ENCODE measurements at regions not wholly inside any gene's neighbourhood (a gene's known extent, or its start where the extent isn't known, plus 50 kb on each side); places are given as distances from the start of the nearest gene placed in this dataset.

DNA sequence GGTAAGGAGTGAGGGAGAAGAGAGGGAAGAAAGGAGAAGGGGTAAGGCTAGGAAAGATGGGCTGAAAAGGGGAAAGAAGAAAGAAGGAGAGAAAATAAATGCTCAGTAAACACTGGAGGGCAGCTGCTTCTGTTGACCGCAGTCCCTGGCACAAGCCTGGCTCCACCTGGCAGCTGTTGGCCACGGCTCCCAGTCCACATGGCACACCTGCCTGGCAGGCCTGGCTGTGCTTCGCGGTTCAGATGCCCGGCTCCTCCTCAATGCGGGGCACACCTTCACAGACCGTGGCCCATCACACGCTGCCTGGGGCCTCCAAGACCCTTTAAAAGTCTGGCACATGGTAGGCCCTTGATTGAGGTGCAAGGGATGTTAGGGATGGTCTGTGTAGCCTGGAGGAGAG, 516.8 kb upstream of the PROK2 start:
- ChIA-PET POLR2A (ENCODE audit: unreplicated experiment) (no interaction called here), CTCF (no interaction called here)
- intact Hi-C loops (cut with micrococcal nuclease; ENCODE audit: unreplicated experiment) = no loop called here

GRCh38 chr3:72300621-72301020, 515.7 kb upstream of the PROK2 start:
- TF ChIP-seq EZH2 (IDR thresholded peaks at IDR 0.05; ENCODE audit: low read depth) = no peak
- TF ChIP-seq, protein P1, sequence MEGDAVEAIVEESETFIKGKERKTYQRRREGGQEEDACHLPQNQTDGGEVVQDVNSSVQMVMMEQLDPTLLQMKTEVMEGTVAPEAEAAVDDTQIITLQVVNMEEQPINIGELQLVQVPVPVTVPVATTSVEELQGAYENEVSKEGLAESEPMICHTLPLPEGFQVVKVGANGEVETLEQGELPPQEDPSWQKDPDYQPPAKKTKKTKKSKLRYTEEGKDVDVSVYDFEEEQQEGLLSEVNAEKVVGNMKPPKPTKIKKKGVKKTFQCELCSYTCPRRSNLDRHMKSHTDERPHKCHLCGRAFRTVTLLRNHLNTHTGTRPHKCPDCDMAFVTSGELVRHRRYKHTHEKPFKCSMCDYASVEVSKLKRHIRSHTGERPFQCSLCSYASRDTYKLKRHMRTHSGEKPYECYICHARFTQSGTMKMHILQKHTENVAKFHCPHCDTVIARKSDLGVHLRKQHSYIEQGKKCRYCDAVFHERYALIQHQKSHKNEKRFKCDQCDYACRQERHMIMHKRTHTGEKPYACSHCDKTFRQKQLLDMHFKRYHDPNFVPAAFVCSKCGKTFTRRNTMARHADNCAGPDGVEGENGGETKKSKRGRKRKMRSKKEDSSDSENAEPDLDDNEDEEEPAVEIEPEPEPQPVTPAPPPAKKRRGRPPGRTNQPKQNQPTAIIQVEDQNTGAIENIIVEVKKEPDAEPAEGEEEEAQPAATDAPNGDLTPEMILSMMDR (conservative IDR thresholded peaks at IDR 0.05) = no peak
- Histone ChIP-seq H3K36me3 (ENCODE audit: low read depth) (no peaks in the 10 kb centered on the region), H3K4me2 (no peak overlapping the region), H4K20me1 (ENCODE audit: insufficient read depth) (no peaks in the 10 kb centered on the region), H3K9me2 (ENCODE audit: insufficient read depth) (no peaks in the 10 kb centered on the region), H3K27me3 (ENCODE audit: insufficient read depth, low read depth) (no peaks in the 10 kb centered on the region), H3K9me3 (ENCODE audit: insufficient read depth, low read depth) (no peaks in the 10 kb centered on the region), H3K4me1 (replicated peaks; ENCODE audit: insufficient read depth) (no peaks in the 10 kb centered on the region), H3K27ac (no peak overlapping the region), H3K79me2 (ENCODE audit: low read depth) (no peaks in the 10 kb centered on the region), H2AFZ (no peak overlapping the region), H3F3A (ENCODE audit: insufficient read depth, low read depth) (no peaks in the 10 kb centered on the region), H3K4me3 (no peak overlapping the region)
- intact Hi-C loops (cut with micrococcal nuclease; ENCODE audit: unreplicated experiment) = no loop called here
- DNase-seq = no peak
- BruUV-seq (replicated peaks) = no TSS peak
- CTCF ChIA-PET = no interaction called here
- POLR2A ChIA-PET (ENCODE audit: unreplicated experiment) = interaction anchor here (0.7 kb wide), 1 partner anchor 758 kb away, joined by 8 read pairs; no protein-coding TSS in a partner anchor

More for the DNA sequence above, 516.8 kb upstream of the PROK2 start:
- BruUV-seq (replicated peaks) = no TSS peak
- Histone ChIP-seq H3K79me2 (ENCODE audit: low read depth) (no peaks in the 10 kb centered on the region), H4K20me1 (ENCODE audit: insufficient read depth) (no peaks in the 10 kb centered on the region), H3K27me3 (ENCODE audit: insufficient read depth, low read depth) (no peaks in the 10 kb centered on the region), H3K4me1 (replicated peaks; ENCODE audit: insufficient read depth) (no peaks in the 10 kb centered on the region), H3K4me3 (no peak overlapping the region), H3K9me3 (ENCODE audit: insufficient read depth, low read depth) (no peaks in the 10 kb centered on the region), H3K27ac (no peak overlapping the region), H3K4me2 (no peak overlapping the region), H2AFZ (no peak overlapping the region), H3F3A (ENCODE audit: insufficient read depth, low read depth) (no peaks in the 10 kb centered on the region), H3K36me3 (ENCODE audit: low read depth) (no peaks in the 10 kb centered on the region), H3K9me2 (ENCODE audit: insufficient read depth) (no peaks in the 10 kb centered on the region)
- no peak for DNase-seq
- TF ChIP-seq, protein P1 (conservative IDR thresholded peaks at IDR 0.05) = no peak
- no peak for TF ChIP-seq EZH2 (IDR thresholded peaks at IDR 0.05; ENCODE audit: low read depth)

GRCh38 chr3:72299823-72300222, 514.9 kb upstream of the PROK2 start:
- Histone ChIP-seq H3K4me1 (replicated peaks; ENCODE audit: insufficient read depth) (no peaks in the 10 kb centered on the region), H3K27me3 (ENCODE audit: insufficient read depth, low read depth) (no peaks in the 10 kb centered on the region), H3K4me2 (no peak overlapping the region), H3F3A (ENCODE audit: insufficient read depth, low read depth) (no peaks in the 10 kb centered on the region), H2AFZ (no peak overlapping the region), H3K4me3 (no peak overlapping the region), H3K27ac (no peak overlapping the region), H3K79me2 (ENCODE audit: low read depth) (no peaks in the 10 kb centered on the region), H3K9me3 (ENCODE audit: insufficient read depth, low read depth) (no peaks in the 10 kb centered on the region), H4K20me1 (ENCODE audit: insufficient read depth) (no peaks in the 10 kb centered on the region), H3K9me2 (ENCODE audit: insufficient read depth) (no peaks in the 10 kb centered on the region), H3K36me3 (ENCODE audit: low read depth) (no peaks in the 10 kb centered on the region)
- no TSS peak for BruUV-seq (replicated peaks)
- ChIA-PET CTCF (no interaction called here), POLR2A (ENCODE audit: unreplicated experiment) (no interaction called here)
- DNase-seq = no peak
- TF ChIP-seq, protein P1 (conservative IDR thresholded peaks at IDR 0.05) = no peak
- TF ChIP-seq EZH2 (IDR thresholded peaks at IDR 0.05; ENCODE audit: low read depth) = no peak
- intact Hi-C loops (cut with micrococcal nuclease; ENCODE audit: unreplicated experiment) = no loop called here
